Astrocyte (in vitro differentiated cells and primary cell): ENCODE measurements at regions not wholly inside any gene's neighbourhood (a gene's known extent, or its start where the extent isn't known, plus 50 kb on each side); places are given as distances from the start of the nearest gene placed in this dataset.

ENCODE experiments used
- CTCF ChIP-seq: IDR thresholded peaks from 2 replicates; pipeline ENCODE4 v1.5.1; 2011; ENCODE audit warnings: low read depth, mild to moderate bottlenecking, inconsistent platforms, low read length, moderate library complexity; ENCODE audit not compliant: insufficient read depth
- EZH2 ChIP-seq: IDR thresholded peaks from 2 replicates; pipeline ENCODE4 v1.6.1; 2012; ENCODE audit warnings: mild to moderate bottlenecking, low read length, inconsistent platforms; ENCODE audit not compliant: insufficient read depth

- TF ChIP-seq CTCF (no peak), EZH2 (no peak)
These were observed 484.4 kb upstream of the SPRY2 start for GRCh38 chr13:80825276-80825675.
